ENCODE measurements at regions not wholly inside any gene's neighbourhood (a gene's known extent, or its start where the extent isn't known, plus 50 kb on each side); places are given as distances from the start of the nearest gene placed in this dataset.

DNA sequence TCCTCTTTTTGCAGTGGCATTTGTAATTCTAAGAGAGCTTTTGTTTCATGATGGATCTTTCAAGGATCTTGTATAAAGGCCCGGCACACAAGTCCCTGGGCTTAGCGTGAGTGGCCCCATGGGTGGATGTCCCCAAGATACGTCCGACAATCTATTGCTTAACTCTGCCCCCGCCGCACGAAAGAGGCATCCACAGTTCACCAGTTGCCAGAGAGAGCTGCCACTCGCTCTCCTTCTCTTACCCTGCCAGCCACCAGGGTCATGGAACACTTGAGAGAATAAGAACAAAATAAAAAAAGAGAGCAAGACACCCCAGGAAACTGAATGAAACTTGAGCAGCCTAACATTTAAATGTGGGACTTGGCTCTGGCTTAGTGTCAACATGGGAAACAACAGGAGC lies 92.3 kb downstream of the CTAGE1 start:
- Histone ChIP-seq H2BK12ac (ENCODE audit: insufficient read length, low read depth, low read length) (no peak overlapping the region), H2BK120ac (ENCODE audit: low read depth, low read length, poor library complexity, severe bottlenecking) (no peak overlapping the region), H4K5ac (ENCODE audit: insufficient read length, low read depth, low read length) (no peak overlapping the region), H3K9ac (ENCODE audit: extremely low read depth, insufficient read length, low read length) (no peak overlapping the region), H2BK15ac (ENCODE audit: low read depth, low read length) (no peak overlapping the region), H3K18ac (ENCODE audit: insufficient read length, low read depth, low read length) (no peak overlapping the region), H3K79me2 (ENCODE audit: insufficient read depth, low read length) (no peaks in the 10 kb centered on the region), H4K91ac (ENCODE audit: insufficient read length, low read depth, low read length) (no peak overlapping the region), H3K4ac (ENCODE audit: low read depth, low read length) (no peak overlapping the region), H2BK20ac (ENCODE audit: low read depth, low read length, poor library complexity, severe bottlenecking) (no peak overlapping the region), H3K27ac (ENCODE audit: insufficient read length, low read depth, low read length) (no peak overlapping the region), H3K4me1 (ENCODE audit: insufficient read depth, low read length) (no peaks in the 10 kb centered on the region), H3T11ph (ENCODE audit: low read length) (no peak overlapping the region), H3K56ac (ENCODE audit: insufficient read length, low read depth, low read length) (no peak overlapping the region), H3K9me3 (ENCODE audit: control insufficient read depth, low read depth, low read length) (no peaks in the 10 kb centered on the region), H2BK5ac (ENCODE audit: insufficient read length, low read length) (no peak overlapping the region), H3K23ac (ENCODE audit: insufficient read length, low read depth, low read length) (no peak overlapping the region), H3K79me1 (ENCODE audit: insufficient read depth, low read depth, low read length, poor library complexity, severe bottlenecking) (no peaks in the 10 kb centered on the region), H4K20me1 (ENCODE audit: control insufficient read depth, insufficient read depth, insufficient read length) (no peaks in the 10 kb centered on the region), H3K14ac (ENCODE audit: insufficient read depth, low read length) (no peak overlapping the region), H2AFZ (ENCODE audit: low read length) (no peak overlapping the region), H3K4me2 (ENCODE audit: insufficient read depth, insufficient read length, low read length) (no peak overlapping the region), H3K23me2 (ENCODE audit: insufficient read length, low read depth, low read length, poor library complexity, severe bottlenecking) (no peaks in the 10 kb centered on the region), H2AK5ac (ENCODE audit: insufficient read length, low read length) (no peak overlapping the region), H4K8ac (replicated peaks; ENCODE audit: insufficient read length, low read depth, low read length) (no peak overlapping the region), H3K27me3 (ENCODE audit: insufficient read depth, low read length) (no peaks in the 10 kb centered on the region; the same call in 1 of the 2 replicates)
- Mint-ChIP-seq H3K27me3 (ENCODE audit: low read depth) (peaks cover 63% of the 10 kb centered on the region), H3K9me3 (peaks cover 0 to 3% of the 10 kb centered on the region in 2 experiments; a peak in 1 of 5 replicates), H3K4me1 (peaks cover 17 to 18% of the 10 kb centered on the region in 2 experiments), H3K36me3 (ENCODE audit: insufficient read depth in 1 of 3, low read depth in 3 of 3) (no peaks in the 10 kb centered on the region), H3K4me3 (no peak overlapping the region), H3K27ac (no peak overlapping the region)
- WGBS (ENCODE audit: extremely low coverage, insufficient read length, low lambda C conversion rate) = no CpG with 5 or more reads among the region's 8 CpGs
- DNase-seq = no peak
- no peak for TF ChIP-seq CTCF (conservative IDR thresholded peaks at IDR 0.05)
